ENCODE measurements at regions not wholly inside any gene's neighbourhood (a gene's known extent, or its start where the extent isn't known, plus 50 kb on each side); places are given as distances from the start of the nearest gene placed in this dataset.
"Not testable (repeated sequence)": the region's sequence is repeated elsewhere in the genome, so short reads cannot be mapped to it uniquely, and the experiment has no call there.

GRCh38 chr7:46908770-46909169, 673.1 kb downstream of the TNS3 start:
- Histone ChIP-seq H3K4me3 (no peak overlapping the region), H3K9me3 (peaks cover 0 to 11% (median 0%) of the 10 kb centered on the region in 11 donors), H3K27ac (no peak overlapping the region), H3K36me3 (no peaks in the 10 kb centered on the region), H3K4me1 (peaks cover 0 to 3% (median 0%) of the 10 kb centered on the region in 9 donors), H3K27me3 (no peaks in the 10 kb centered on the region)
- 51 to 79% methylated on average over 1 of the region's 1 CpG for whole genome bisulfite sequencing, 2 donors
- intact Hi-C loops (cut with DNase I): no loop called here
- no peak for TF ChIP-seq CTCF (IDR thresholded peaks at IDR 0.05)
- ATAC-seq (no peak), DNase-seq (no peak)

GRCh38 chr7:46904523-46904922, 677.4 kb downstream of the TNS3 start:
- H3K4me1 ChIP-seq; H3K36me3 ChIP-seq; DNase-seq; intact Hi-C loops (cut with DNase I); H3K27me3 ChIP-seq; H3K4me3 ChIP-seq; H3K27ac ChIP-seq; ATAC-seq: not testable (repeated sequence)
- peaks cover 0 to 16% (median 0%) of the 10 kb centered on the region in 11 donors for H3K9me3 ChIP-seq
- WGBS, 2 donors: 95 to 97% methylated on average over 1 of the region's 1 CpG

- no peak for TF ChIP-seq CTCF (IDR thresholded peaks at IDR 0.05)
- no peaks in the 10 kb centered on the region for H3K27me3 ChIP-seq
- DNase-seq: no peak
- no peak overlapping the region for H3K4me3 ChIP-seq
- 87 to 88% methylated on average over 2 of the region's 2 CpGs for WGBS, 2 donors
- H3K27ac ChIP-seq: no peak overlapping the region
- H3K4me1 ChIP-seq: peaks cover 0 to 12% (median 0%) of the 10 kb centered on the region in 9 donors
- no peak for ATAC-seq
- intact Hi-C loops (cut with DNase I): no loop called here
- H3K9me3 ChIP-seq: peaks cover 0 to 19% (median 0%) of the 10 kb centered on the region in 11 donors
- H3K36me3 ChIP-seq: no peaks in the 10 kb centered on the region
These were observed 679.4 kb downstream of the TNS3 start for GRCh38 chr7:46902463-46902862.

GRCh38 chr7:46900312-46901263, 681.3 kb downstream of the TNS3 start:
- peak in 1 of 2 donors; percentile 60 for DNase-seq
- peaks cover 0 to 12% (median 0%) of the 10 kb centered on the region in 9 donors for H3K4me1 ChIP-seq
- no peaks in the 10 kb centered on the region for H3K36me3 ChIP-seq
- TF ChIP-seq CTCF (IDR thresholded peaks at IDR 0.05): no peak
- H3K4me3 ChIP-seq: no peak overlapping the region
- no peaks in the 10 kb centered on the region for H3K27me3 ChIP-seq
- peaks cover 0 to 19% (median 0%) of the 10 kb centered on the region in 11 donors for H3K9me3 ChIP-seq
- peak overlapping the region in 6 of 10 donors; percentile 11 to 57 (median 27) for H3K27ac ChIP-seq
- WGBS, 2 donors: 43 to 49% methylated on average over 6 of the region's 6 CpGs
- intact Hi-C loops (cut with DNase I): no loop called here
- peak; percentile 77 to 98 (median 95) for ATAC-seq

GRCh38 chr7:46897381-46897780, 684.5 kb downstream of the TNS3 start:
- Histone ChIP-seq H3K27me3 (no peaks in the 10 kb centered on the region), H3K27ac (no peak overlapping the region), H3K4me3 (no peak overlapping the region), H3K36me3 (no peaks in the 10 kb centered on the region), H3K9me3 (peaks cover 0 to 19% (median 0%) of the 10 kb centered on the region in 11 donors), H3K4me1 (peaks cover 0 to 12% (median 0%) of the 10 kb centered on the region in 9 donors)
- intact Hi-C loops (cut with DNase I): no loop called here
- DNase-seq (no peak), ATAC-seq (no peak)
- no peak for TF ChIP-seq CTCF (IDR thresholded peaks at IDR 0.05)
- WGBS, 2 donors: 87% methylated on average over 4 of the region's 4 CpGs
